Osteocyte (in vitro differentiated cells): ENCODE measurements at regions not wholly inside any gene's neighbourhood (a gene's known extent, or its start where the extent isn't known, plus 50 kb on each side); places are given as distances from the start of the nearest gene placed in this dataset.

Experiments used
- DNase-seq: peaks from one replicate; pipeline ENCODE4 v3.0.0; 2021; ENCODE audit warnings: mixed read lengths; ENCODE audit not compliant: unreplicated experiment; ENCODE audit errors: extremely low spot score
- H3K27ac Mint-ChIP-seq: one replicate; pipeline ENCODE4 v1.8.0; 2021; ENCODE audit warnings: mild to moderate bottlenecking, mixed read lengths; ENCODE audit not compliant: unreplicated experiment
- H3K27me3 Mint-ChIP-seq: one replicate; pipeline ENCODE4 v1.8.0; 2021; ENCODE audit warnings: mixed read lengths; ENCODE audit not compliant: unreplicated experiment
- H3K36me3 Mint-ChIP-seq: one replicate; pipeline ENCODE4 v1.8.0; 2021; ENCODE audit warnings: mixed read lengths; ENCODE audit not compliant: unreplicated experiment
- H3K4me1 Mint-ChIP-seq: one replicate; pipeline ENCODE4 v1.8.0; 2021; ENCODE audit warnings: mixed read lengths; ENCODE audit not compliant: unreplicated experiment
- H3K4me3 Mint-ChIP-seq: one replicate; pipeline ENCODE4 v1.8.0; 2021; ENCODE audit warnings: mild to moderate bottlenecking, moderate library complexity, mixed read lengths; ENCODE audit not compliant: unreplicated experiment
- H3K9me3 Mint-ChIP-seq: one replicate; pipeline ENCODE4 v1.8.0; 2021; ENCODE audit warnings: mixed read lengths; ENCODE audit not compliant: unreplicated experiment
- CTCF ChIP-seq: fragments of 200-600 bp; sonication (generic); IDR thresholded peaks from 2 replicates; pipeline ENCODE4 v1.5.0; 2021; ENCODE audit warnings: antibody characterized with exemption, mild to moderate bottlenecking, moderate library complexity

- TF ChIP-seq CTCF, result no peak
- H3K4me1 Mint-ChIP-seq, result no peaks in the 10 kb centered on the region
- H3K36me3 Mint-ChIP-seq, result no peaks in the 10 kb centered on the region
- no peak overlapping the region for H3K27ac Mint-ChIP-seq
- DNase-seq, result no peak
- no peaks in the 10 kb centered on the region for H3K9me3 Mint-ChIP-seq
- H3K27me3 Mint-ChIP-seq, result no peaks in the 10 kb centered on the region
- H3K4me3 Mint-ChIP-seq, result no peak overlapping the region
Observed at GRCh38 chrX:111007238-111007637, 88.8 kb upstream of the PAK3 start.

GRCh38 chrX:111006116-111006515 lies 89.9 kb upstream of the PAK3 start:
- no peak overlapping the region for H3K4me3 Mint-ChIP-seq
- TF ChIP-seq CTCF, result no peak
- no peak for DNase-seq

DNA sequence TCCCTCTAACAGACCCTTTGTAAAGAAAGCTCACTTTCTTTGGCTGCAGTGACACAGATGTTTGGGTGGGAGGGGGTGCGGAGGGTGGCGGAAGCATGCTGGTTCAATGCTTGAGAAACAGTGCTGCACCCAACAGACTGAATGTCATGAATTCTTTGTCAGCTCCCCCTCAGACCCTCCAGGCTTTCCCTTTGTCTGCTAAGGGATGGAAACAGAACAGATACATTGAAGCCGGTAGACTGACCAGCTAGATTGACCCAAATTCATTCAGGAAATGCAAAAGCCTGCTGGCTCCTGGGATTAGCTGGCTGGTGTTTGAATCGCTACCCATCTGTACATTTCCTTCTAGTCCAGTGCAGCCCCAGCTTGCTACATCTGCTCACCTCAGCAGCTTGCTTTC lies 90.8 kb upstream of the PAK3 start:
- TF ChIP-seq CTCF, result no peak
- Mint-ChIP-seq H3K36me3 (no peaks in the 10 kb centered on the region), H3K9me3 (no peaks in the 10 kb centered on the region), H3K27ac (no peak overlapping the region), H3K4me1 (no peaks in the 10 kb centered on the region), H3K4me3 (no peak overlapping the region), H3K27me3 (no peaks in the 10 kb centered on the region)
- no peak for DNase-seq

More at GRCh38 chrX:111006116-111006515, 89.9 kb upstream of the PAK3 start:
- Mint-ChIP-seq H3K4me1 (no peaks in the 10 kb centered on the region), H3K36me3 (no peaks in the 10 kb centered on the region), H3K27me3 (no peaks in the 10 kb centered on the region), H3K9me3 (no peaks in the 10 kb centered on the region), H3K27ac (no peak overlapping the region)

GRCh38 chrX:111003118-111003517 lies 92.9 kb upstream of the PAK3 start:
- Mint-ChIP-seq H3K4me3 (no peak overlapping the region), H3K27ac (no peak overlapping the region), H3K4me1 (no peaks in the 10 kb centered on the region), H3K9me3 (peaks cover 2% of the 10 kb centered on the region), H3K27me3 (no peaks in the 10 kb centered on the region), H3K36me3 (no peaks in the 10 kb centered on the region)
- DNase-seq, result no peak
- no peak for TF ChIP-seq CTCF

- Mint-ChIP-seq H3K4me1 (no peaks in the 10 kb centered on the region), H3K4me3 (no peak overlapping the region)
Observed at GRCh38 chrX:110992611-110993010, 103.4 kb upstream of the PAK3 start.

More at GRCh38 chrX:110992611-110993010, 103.4 kb upstream of the PAK3 start:
- no peaks in the 10 kb centered on the region for H3K27me3 Mint-ChIP-seq
- H3K27ac Mint-ChIP-seq, result no peak overlapping the region
- no peaks in the 10 kb centered on the region for H3K9me3 Mint-ChIP-seq
- H3K36me3 Mint-ChIP-seq, result no peaks in the 10 kb centered on the region
- TF ChIP-seq CTCF, result peak; percentile 44
- DNase-seq, result no peak
